ENCODE measurements at regions not wholly inside any gene's neighbourhood (a gene's known extent, or its start where the extent isn't known, plus 50 kb on each side); places are given as distances from the start of the nearest gene placed in this dataset.

GRCh38 chr9:129478461-129478860, 142.4 kb downstream of the C9orf50 start:
- Mint-ChIP-seq H3K4me1 (ENCODE audit: low read depth in 2 of 2) (peaks cover 0 to 2% of the 10 kb centered on the region in 2 donors), H3K27ac (no peak overlapping the region), H3K4me3 (no peak overlapping the region), H3K36me3 (ENCODE audit: insufficient read depth) (peaks cover 8% of the 10 kb centered on the region), H3K9me3 (no peaks in the 10 kb centered on the region), H3K27me3 (peaks cover 0 to 9% of the 10 kb centered on the region in 2 donors)
- ATAC-seq (replicated peaks) (no peak), DNase-seq (no peak)

- no peak overlapping the region for H3K27ac Mint-ChIP-seq
- H3K36me3 Mint-ChIP-seq (ENCODE audit: insufficient read depth) = peaks cover 8% of the 10 kb centered on the region
- DNase-seq (no peak), ATAC-seq (replicated peaks) (no peak)
- H3K27me3 Mint-ChIP-seq = peaks cover 0 to 10% of the 10 kb centered on the region in 2 donors
- no peaks in the 10 kb centered on the region for H3K9me3 Mint-ChIP-seq
- no peak overlapping the region for H3K4me3 Mint-ChIP-seq
- H3K4me1 Mint-ChIP-seq (ENCODE audit: low read depth in 2 of 2) = no peaks in the 10 kb centered on the region
Observed at GRCh38 chr9:129476821-129477611, 143.9 kb downstream of the C9orf50 start.

DNA sequence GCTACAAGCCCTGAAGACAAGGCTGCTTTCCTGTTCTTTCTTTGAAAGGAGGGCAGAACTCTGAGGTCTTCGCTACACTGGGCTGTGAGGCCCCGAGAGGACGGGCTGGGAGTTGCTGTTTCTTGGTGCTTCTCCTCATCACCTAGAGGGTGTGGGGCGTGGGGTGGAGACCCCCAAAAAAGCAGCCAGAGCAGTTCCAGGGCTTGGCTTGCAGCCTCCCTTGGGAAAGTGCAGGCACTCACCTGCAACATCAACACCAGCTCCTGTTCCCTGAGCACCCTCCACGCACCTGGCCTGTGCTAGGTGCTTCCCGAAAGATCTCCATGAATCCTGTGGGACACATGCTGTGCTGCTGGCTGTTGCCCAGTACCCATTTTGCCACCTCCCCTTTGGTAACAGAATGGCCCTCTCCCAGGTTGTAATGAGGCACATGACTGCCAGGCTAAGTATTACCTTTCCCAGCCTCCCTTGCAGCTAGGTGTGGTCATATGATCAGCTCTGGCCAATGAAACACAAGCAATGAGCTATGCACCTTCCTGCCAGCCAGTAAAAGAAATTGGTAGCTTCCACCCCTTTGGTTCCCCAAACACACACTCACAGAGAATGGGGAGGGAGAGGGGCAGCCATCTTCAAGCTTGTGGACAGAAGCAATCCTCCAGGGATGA, 146.0 kb downstream of the C9orf50 start:
- Mint-ChIP-seq H3K27me3 (peaks cover 0 to 19% of the 10 kb centered on the region in 2 donors), H3K4me1 (ENCODE audit: low read depth in 2 of 2) (peaks cover 4% of the 10 kb centered on the region in 2 donors), H3K27ac (no peak overlapping the region), H3K4me3 (no peak overlapping the region), H3K36me3 (ENCODE audit: insufficient read depth) (peaks cover 2% of the 10 kb centered on the region), H3K9me3 (no peaks in the 10 kb centered on the region)
- ATAC-seq (replicated peaks) = no peak
- no peak for DNase-seq

DNA sequence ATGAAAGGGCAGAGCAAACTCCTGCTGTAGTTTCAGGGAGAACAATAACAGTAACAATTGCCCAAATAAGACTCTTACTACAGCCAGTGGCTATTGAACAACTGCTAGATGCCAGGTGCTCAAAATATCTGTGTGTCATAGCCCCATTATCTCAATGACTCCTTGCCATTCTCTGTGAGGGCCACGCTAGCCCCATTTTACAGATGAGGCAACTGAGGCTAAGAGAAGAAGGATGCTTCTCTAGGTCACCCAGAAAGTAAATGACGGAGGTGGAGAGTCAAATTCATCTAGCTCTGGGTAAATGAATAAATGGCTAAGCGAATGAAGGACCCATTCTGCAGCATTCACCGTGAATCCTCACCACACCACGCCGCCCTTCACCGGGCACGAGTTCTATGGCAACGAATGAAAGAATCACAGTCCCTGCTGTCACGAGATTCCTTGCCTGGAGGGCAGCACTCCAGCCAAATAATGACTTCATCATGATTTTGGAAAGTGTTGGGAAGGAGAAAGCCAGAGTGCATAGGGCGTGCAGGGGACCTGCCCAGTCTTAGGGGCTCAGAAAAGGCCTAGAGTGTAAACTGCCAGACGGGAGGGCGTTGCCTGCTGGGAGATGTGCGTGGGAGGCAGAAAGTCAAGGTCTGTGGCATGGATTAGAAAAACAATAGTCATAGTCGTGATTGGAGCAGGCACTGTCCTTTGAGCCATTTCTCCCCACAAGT, 147.2 kb downstream of the C9orf50 start:
- H3K4me1 Mint-ChIP-seq (ENCODE audit: low read depth in 2 of 2) = peaks cover 4 to 6% of the 10 kb centered on the region in 2 donors
- ATAC-seq (replicated peaks) (no peak), DNase-seq (no peak)
- peaks cover 0 to 19% of the 10 kb centered on the region in 2 donors for H3K27me3 Mint-ChIP-seq
- H3K36me3 Mint-ChIP-seq (ENCODE audit: insufficient read depth) = peaks cover 2% of the 10 kb centered on the region
- no peaks in the 10 kb centered on the region for H3K9me3 Mint-ChIP-seq
- H3K27ac Mint-ChIP-seq = no peak overlapping the region
- H3K4me3 Mint-ChIP-seq = no peak overlapping the region

DNA sequence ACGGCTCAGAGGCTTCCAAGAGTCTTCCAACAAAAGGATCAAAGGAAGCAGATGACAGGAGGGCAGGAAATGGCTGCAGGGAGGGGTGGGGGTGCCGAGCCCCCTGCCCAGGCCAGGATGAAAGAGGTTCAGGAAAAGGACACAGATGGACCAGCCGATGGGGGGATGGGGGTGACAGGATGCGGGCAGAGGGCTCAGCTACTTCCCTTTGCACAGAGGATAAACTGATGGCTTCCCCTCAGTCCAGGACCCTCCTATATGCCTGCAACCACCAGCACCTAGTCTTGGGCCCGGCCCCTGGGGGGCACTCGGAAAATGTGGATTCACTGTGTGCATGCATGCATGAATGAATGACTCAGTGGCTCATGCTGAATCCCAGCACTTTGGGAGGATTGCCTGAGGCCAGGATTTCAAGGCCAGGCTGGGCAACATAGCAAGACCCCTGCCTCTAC, 148.2 kb downstream of the C9orf50 start:
- no peak overlapping the region for H3K27ac Mint-ChIP-seq
- peaks cover 2% of the 10 kb centered on the region for H3K36me3 Mint-ChIP-seq (ENCODE audit: insufficient read depth)
- peaks cover 4 to 14% of the 10 kb centered on the region in 2 donors for H3K4me1 Mint-ChIP-seq (ENCODE audit: low read depth in 2 of 2)
- ATAC-seq (replicated peaks) = no peak
- peaks cover 0 to 19% of the 10 kb centered on the region in 2 donors for H3K27me3 Mint-ChIP-seq
- no peak for DNase-seq
- no peak overlapping the region for H3K4me3 Mint-ChIP-seq
- no peaks in the 10 kb centered on the region for H3K9me3 Mint-ChIP-seq

GRCh38 chr9:129471201-129472019, 149.5 kb downstream of the C9orf50 start:
- Mint-ChIP-seq H3K27me3 (peaks cover 0 to 19% of the 10 kb centered on the region in 2 donors), H3K27ac (peak overlapping the region in 1 of 2 donors; percentile 10), H3K36me3 (ENCODE audit: insufficient read depth) (peaks cover 2% of the 10 kb centered on the region), H3K9me3 (no peaks in the 10 kb centered on the region), H3K4me3 (no peak overlapping the region), H3K4me1 (ENCODE audit: low read depth in 2 of 2) (peaks cover 4 to 14% of the 10 kb centered on the region in 2 donors)
- DNase-seq (no peak), ATAC-seq (replicated peaks) (no peak)

DNA sequence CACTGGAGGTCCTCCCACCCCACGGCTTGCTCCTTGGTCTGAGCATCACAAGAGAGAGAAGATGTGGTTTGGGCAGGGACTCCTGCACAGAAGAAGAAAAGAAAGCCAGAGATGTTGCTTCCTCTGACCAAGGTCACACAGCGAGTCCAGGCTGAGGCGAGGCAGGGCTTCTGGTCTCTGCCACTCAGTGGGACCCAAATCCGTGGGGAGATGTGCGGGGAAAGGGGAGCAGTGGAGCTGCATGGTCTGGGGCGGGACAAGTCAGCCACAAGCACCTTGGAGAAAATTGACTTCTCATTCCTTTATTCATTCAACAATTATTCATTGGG, 150.9 kb downstream of the C9orf50 start:
- H3K36me3 Mint-ChIP-seq (ENCODE audit: insufficient read depth) = peaks cover 2% of the 10 kb centered on the region
- H3K27me3 Mint-ChIP-seq = peaks cover 0 to 19% of the 10 kb centered on the region in 2 donors

GRCh38 chr9:129469188-129469987, 151.5 kb downstream of the C9orf50 start:
- DNase-seq = no peak
- H3K27ac Mint-ChIP-seq = no peak overlapping the region

More for the DNA sequence above, 150.9 kb downstream of the C9orf50 start:
- no peak overlapping the region for H3K27ac Mint-ChIP-seq
- ATAC-seq (replicated peaks) (no peak), DNase-seq (no peak)
- H3K4me3 Mint-ChIP-seq = no peak overlapping the region
- peaks cover 10 to 26% of the 10 kb centered on the region in 2 donors for H3K4me1 Mint-ChIP-seq (ENCODE audit: low read depth in 2 of 2)
- H3K9me3 Mint-ChIP-seq = no peaks in the 10 kb centered on the region

DNA sequence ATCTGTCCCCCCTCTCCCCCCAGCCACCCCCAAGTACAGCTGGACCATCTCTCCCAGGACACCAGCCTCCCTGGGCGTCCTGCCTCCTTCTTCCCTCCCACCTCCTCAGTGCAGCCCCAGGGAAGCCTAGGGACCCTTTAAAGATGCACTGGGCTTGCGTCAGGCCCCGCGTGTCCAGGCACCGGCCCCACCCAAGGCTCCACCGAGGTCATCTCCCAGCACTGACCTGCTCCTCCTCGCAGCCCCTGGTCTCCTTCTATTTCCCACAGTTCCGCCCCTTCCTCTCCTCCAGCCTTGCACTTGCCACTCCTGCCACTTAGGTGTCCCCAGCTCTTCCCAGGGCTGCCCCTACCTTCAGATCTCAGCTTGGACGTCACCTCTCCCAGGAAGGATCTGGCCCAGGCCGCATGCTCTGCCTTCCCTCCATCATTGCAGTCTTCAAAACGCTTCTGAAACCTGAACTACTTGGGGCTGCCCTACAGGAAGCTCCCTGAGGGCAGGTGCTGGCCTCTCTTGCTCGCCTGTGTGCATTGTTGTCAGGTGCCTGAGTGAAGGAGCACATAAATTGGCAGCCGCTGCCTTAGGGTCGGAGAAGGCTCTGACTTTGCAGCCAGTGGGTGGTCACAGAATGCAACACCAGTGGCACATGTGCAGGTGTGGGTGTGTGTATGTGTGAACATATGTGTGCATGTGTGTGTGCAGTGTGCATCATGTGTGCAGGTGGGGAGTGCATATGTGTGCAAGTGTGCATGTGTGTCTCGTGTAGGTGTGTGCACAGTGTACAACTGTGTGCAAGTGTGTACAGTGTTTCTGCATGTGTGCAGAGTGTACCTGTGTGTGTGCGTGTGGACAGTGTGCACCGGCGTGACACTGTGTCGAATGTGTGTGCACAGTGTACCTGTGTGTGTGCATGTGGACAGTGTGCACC, 152.9 kb downstream of the C9orf50 start:
- peak overlapping the region in 1 of 2 donors; percentile 42 for H3K27ac Mint-ChIP-seq
- H3K4me3 Mint-ChIP-seq = no peak overlapping the region
- no peaks in the 10 kb centered on the region for H3K36me3 Mint-ChIP-seq (ENCODE audit: insufficient read depth)
- DNase-seq (no peak), ATAC-seq (replicated peaks) (no peak)
- H3K4me1 Mint-ChIP-seq (ENCODE audit: low read depth in 2 of 2) = peaks cover 11 to 30% of the 10 kb centered on the region in 2 donors
- H3K27me3 Mint-ChIP-seq = peaks cover 0 to 9% of the 10 kb centered on the region in 2 donors
- H3K9me3 Mint-ChIP-seq = no peaks in the 10 kb centered on the region

More at GRCh38 chr9:129469188-129469987, 151.5 kb downstream of the C9orf50 start:
- Mint-ChIP-seq H3K27me3 (peaks cover 0 to 19% of the 10 kb centered on the region in 2 donors), H3K4me3 (no peak overlapping the region), H3K9me3 (no peaks in the 10 kb centered on the region), H3K4me1 (ENCODE audit: low read depth in 2 of 2) (peaks cover 11 to 30% of the 10 kb centered on the region in 2 donors), H3K36me3 (ENCODE audit: insufficient read depth) (peaks cover 2% of the 10 kb centered on the region)
- ATAC-seq (replicated peaks) = no peak

DNA sequence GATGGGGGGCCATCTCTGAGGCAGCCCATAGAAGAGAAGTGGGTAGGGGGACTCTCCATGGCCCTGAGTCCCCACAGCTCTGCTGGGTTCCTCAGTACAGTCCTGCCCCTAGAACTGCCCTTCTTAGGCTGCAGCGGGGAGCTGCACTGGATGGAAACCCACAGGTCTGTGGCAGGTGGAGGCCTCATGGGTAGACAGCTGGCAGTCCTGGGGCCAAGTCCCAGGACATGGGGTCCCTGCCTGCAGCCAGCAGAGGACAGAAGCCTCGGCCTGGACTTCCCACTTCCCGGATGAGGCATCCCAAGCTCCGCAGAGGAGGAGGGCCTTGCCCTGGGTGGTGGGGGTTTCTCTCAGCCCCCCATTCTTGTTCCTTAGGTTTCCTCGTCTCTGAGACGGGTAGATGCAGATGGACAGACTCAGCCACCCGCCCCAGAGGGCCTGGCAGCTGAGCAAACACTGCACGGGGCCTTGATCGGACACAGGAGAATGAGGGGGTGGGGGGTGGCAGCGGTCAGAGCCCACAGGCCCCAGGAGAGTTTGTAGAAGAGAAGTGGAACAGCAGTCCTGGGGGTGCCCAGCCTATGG, 153.8 kb downstream of the C9orf50 start:
- Mint-ChIP-seq H3K36me3 (ENCODE audit: insufficient read depth) (peaks cover 7% of the 10 kb centered on the region), H3K4me1 (ENCODE audit: low read depth in 2 of 2) (peaks cover 11 to 30% of the 10 kb centered on the region in 2 donors), H3K27me3 (peaks cover 0 to 9% of the 10 kb centered on the region in 2 donors), H3K9me3 (no peaks in the 10 kb centered on the region), H3K27ac (no peak overlapping the region), H3K4me3 (no peak overlapping the region)
- ATAC-seq (replicated peaks) (no peak), DNase-seq (no peak)

- no peaks in the 10 kb centered on the region for H3K9me3 Mint-ChIP-seq
- peaks cover 9 to 29% of the 10 kb centered on the region in 2 donors for H3K4me1 Mint-ChIP-seq (ENCODE audit: low read depth in 2 of 2)
- peaks cover 0 to 5% of the 10 kb centered on the region in 2 donors for H3K27me3 Mint-ChIP-seq
- DNase-seq (no peak), ATAC-seq (replicated peaks) (no peak)
- H3K27ac Mint-ChIP-seq = peak overlapping the region; percentile 62 to 88
- peaks cover 16% of the 10 kb centered on the region for H3K36me3 Mint-ChIP-seq (ENCODE audit: insufficient read depth)
- no peak overlapping the region for H3K4me3 Mint-ChIP-seq
Observed at GRCh38 chr9:129465834-129466535, 154.9 kb downstream of the C9orf50 start.
